CD4-positive, alpha-beta T cell (primary cell): ENCODE measurements at regions not wholly inside any gene's neighbourhood (a gene's known extent, or its start where the extent isn't known, plus 50 kb on each side); places are given as distances from the start of the nearest gene placed in this dataset.
A peak's percentile ranks its signal among the peaks of the same experiment; 100 is the strongest.

Source experiments
- ATAC-seq: fragments of 200-7000 bp; cut with Tn5 transposase; one replicate; pipeline ENCODE4 v1.10.0; 2022; ENCODE audit warnings: mild to moderate bottlenecking; ENCODE audit not compliant: poor library complexity
- CTCF ChIA-PET: fragments of 350-600 bp; sonication (Branson Sonifier 250); formaldehyde crosslinking; loops from one replicate; lab custom pipeline; 2021; ENCODE audit warnings: antibody characterized with exemption, inconsistent platforms; lab: Charles Lee
- POLR2A ChIA-PET: fragments of 350-600 bp; sonication (Branson Sonifier 250); formaldehyde crosslinking; loops from one replicate; lab custom pipeline; 2021; ENCODE audit warnings: antibody characterized with exemption, inconsistent platforms; lab: Charles Lee
- DNase-seq, 14 experiments: peaks; one replicate each; pipeline ENCODE4 v3.0.0-alpha.2; 2013 to 2020; ENCODE audit warnings: mixed read lengths in 2 of 14
- H3K27ac ChIP-seq, 2 donors: one replicate each; pipeline versions ENCODE4 v1.5.1 to v1.7.0; 2013; ENCODE audit warnings: low read length in 2 of 2, low read depth in 1 of 2, mild to moderate bottlenecking in 1 of 2
- H3K27me3 ChIP-seq, 2 experiments: 1 replicate in 1 of 2; 2 replicates in 1 of 2; pipeline versions ENCODE4 v1.6.1 to v1.7.0; 2013; ENCODE audit warnings: low read length in 2 of 2, control low read depth in 1 of 2, mild to moderate bottlenecking in 1 of 2, moderate library complexity in 1 of 2; ENCODE audit not compliant: insufficient read depth in 2 of 2, control insufficient read depth in 1 of 2
- H3K36me3 ChIP-seq: one replicate; pipeline ENCODE4 v1.6.1; 2013; ENCODE audit warnings: low read length, control low read depth; ENCODE audit not compliant: insufficient read depth
- H3K4me1 ChIP-seq: one replicate; pipeline ENCODE4 v1.6.1; 2013; ENCODE audit warnings: low read length, control low read depth; ENCODE audit not compliant: insufficient read depth
- H3K4me3 ChIP-seq: one replicate; pipeline ENCODE4 v1.5.1; 2013; ENCODE audit warnings: mild to moderate bottlenecking, low read length, moderate library complexity
- H3K9me3 ChIP-seq, 2 experiments: 1 replicate in 1 of 2; 2 replicates in 1 of 2; pipeline versions ENCODE4 v1.6.1 to v1.7.0; 2013; ENCODE audit warnings: low read length in 2 of 2, mild to moderate bottlenecking in 2 of 2, control low read depth in 1 of 2, moderate library complexity in 1 of 2; ENCODE audit not compliant: control insufficient read depth in 1 of 2, insufficient read depth in 1 of 2
- H3K27ac Mint-ChIP-seq: one replicate; pipeline ENCODE4 v1.8.0; 2020; ENCODE audit warnings: mixed read lengths
- H3K27me3 Mint-ChIP-seq: one replicate; pipeline ENCODE4 v1.8.0; 2021; ENCODE audit warnings: mixed read lengths
- H3K36me3 Mint-ChIP-seq: one replicate; pipeline ENCODE4 v1.8.0; 2021; ENCODE audit warnings: low read depth, mixed read lengths
- H3K4me1 Mint-ChIP-seq: one replicate; pipeline ENCODE4 v1.8.0; 2021; ENCODE audit warnings: low read depth, mixed read lengths
- H3K4me3 Mint-ChIP-seq: one replicate; pipeline ENCODE4 v1.8.0; 2020; ENCODE audit warnings: mild to moderate bottlenecking, mixed read lengths
- H3K9me3 Mint-ChIP-seq: one replicate; pipeline ENCODE4 v1.8.0; 2020; ENCODE audit warnings: mixed read lengths
- intact Hi-C, 2 experiments: fragments of 100-400 bp; cut with DNase I in 1 of 2; cut with micrococcal nuclease in 1 of 2; formaldehyde crosslinking; loops; one replicate each; pipeline versions ENCODE4 v1.15.1 to v1.9.0; 2023 to 2025; cut with DNase I, micrococcal nuclease
- TF ChIP-seq, protein P1 (sequence below): fragments of 200-600 bp; IDR thresholded peaks from one replicate; pipeline ENCODE4 v1.8.0; 2022; ENCODE audit warnings: antibody characterized with exemption, mild to moderate bottlenecking

DNA sequence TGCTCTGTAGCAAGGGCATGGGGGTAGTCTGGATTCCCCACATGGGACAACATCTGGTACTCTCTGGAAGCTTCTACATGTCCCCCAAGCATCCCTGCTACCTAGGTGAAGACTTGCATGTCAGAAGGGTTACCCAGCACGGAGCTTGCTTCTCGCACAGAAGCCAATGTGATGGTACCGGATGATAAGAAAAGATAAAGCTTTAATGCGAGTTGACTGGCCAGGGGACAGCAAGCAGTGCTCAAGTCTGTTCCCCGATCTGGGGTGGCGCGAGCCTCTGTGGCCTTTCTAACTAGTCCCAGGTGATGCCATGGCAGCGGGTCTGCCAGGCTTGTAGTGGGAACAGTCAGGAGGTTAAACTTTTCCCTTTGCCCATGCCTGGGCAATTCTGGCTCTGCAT is 70.0 kb upstream of the TIAM2 start:
- no peak for ATAC-seq
- Histone ChIP-seq H3K4me1 (no peaks in the 10 kb centered on the region), H3K27ac (no peak overlapping the region), H3K36me3 (no peaks in the 10 kb centered on the region), H3K4me3 (no peak overlapping the region), H3K9me3 (no peaks in the 10 kb centered on the region), H3K27me3 (no peaks in the 10 kb centered on the region)
- ChIA-PET POLR2A (no interaction called here), CTCF (no interaction called here)
- H3K27ac Mint-ChIP-seq = no peak overlapping the region
- no peak for DNase-seq
- H3K4me1 Mint-ChIP-seq = peaks cover 21% of the 10 kb centered on the region
- H3K9me3 Mint-ChIP-seq = no peaks in the 10 kb centered on the region
- H3K27me3 Mint-ChIP-seq = no peaks in the 10 kb centered on the region
- H3K4me3 Mint-ChIP-seq = no peak overlapping the region
- intact Hi-C loops = loop anchor here in 1 of 2 experiments (10.0 kb wide), 1 partner anchor 250 kb away; no protein-coding TSS in a partner anchor
- TF ChIP-seq, protein P1, sequence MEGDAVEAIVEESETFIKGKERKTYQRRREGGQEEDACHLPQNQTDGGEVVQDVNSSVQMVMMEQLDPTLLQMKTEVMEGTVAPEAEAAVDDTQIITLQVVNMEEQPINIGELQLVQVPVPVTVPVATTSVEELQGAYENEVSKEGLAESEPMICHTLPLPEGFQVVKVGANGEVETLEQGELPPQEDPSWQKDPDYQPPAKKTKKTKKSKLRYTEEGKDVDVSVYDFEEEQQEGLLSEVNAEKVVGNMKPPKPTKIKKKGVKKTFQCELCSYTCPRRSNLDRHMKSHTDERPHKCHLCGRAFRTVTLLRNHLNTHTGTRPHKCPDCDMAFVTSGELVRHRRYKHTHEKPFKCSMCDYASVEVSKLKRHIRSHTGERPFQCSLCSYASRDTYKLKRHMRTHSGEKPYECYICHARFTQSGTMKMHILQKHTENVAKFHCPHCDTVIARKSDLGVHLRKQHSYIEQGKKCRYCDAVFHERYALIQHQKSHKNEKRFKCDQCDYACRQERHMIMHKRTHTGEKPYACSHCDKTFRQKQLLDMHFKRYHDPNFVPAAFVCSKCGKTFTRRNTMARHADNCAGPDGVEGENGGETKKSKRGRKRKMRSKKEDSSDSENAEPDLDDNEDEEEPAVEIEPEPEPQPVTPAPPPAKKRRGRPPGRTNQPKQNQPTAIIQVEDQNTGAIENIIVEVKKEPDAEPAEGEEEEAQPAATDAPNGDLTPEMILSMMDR = no peak
- no peaks in the 10 kb centered on the region for H3K36me3 Mint-ChIP-seq

DNA sequence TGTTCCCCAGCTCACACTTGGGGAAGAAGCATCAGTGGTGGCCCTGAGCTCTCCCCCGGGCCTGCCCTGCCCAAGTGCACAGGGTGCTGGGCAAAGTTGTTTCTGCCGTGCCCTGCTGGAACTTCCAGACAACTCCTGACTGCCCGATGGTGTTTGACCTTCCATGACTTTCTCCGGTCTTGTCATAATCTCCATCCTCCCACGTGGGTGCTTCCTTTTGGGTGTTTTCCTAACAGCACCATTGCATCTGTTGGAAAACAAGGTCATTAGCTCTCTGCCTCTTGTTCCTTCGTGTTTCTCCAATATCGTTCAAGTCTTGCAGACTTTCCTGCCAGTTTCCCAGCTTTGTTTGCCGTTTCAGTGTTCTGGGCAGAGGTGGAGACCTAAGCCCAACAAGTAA is 68.7 kb upstream of the TIAM2 start:
- no peaks in the 10 kb centered on the region for H3K27me3 Mint-ChIP-seq
- Histone ChIP-seq H3K27me3 (no peaks in the 10 kb centered on the region), H3K36me3 (no peaks in the 10 kb centered on the region), H3K4me3 (no peak overlapping the region), H3K9me3 (no peaks in the 10 kb centered on the region), H3K27ac (no peak overlapping the region), H3K4me1 (no peaks in the 10 kb centered on the region)
- peaks cover 16% of the 10 kb centered on the region for H3K4me1 Mint-ChIP-seq
- ChIA-PET POLR2A (no interaction called here), CTCF (no interaction called here)
- no peaks in the 10 kb centered on the region for H3K36me3 Mint-ChIP-seq
- no peak overlapping the region for H3K4me3 Mint-ChIP-seq
- ATAC-seq = no peak
- H3K9me3 Mint-ChIP-seq = no peaks in the 10 kb centered on the region
- intact Hi-C loops = loop anchor here in 1 of 2 experiments (10.0 kb wide), 1 partner anchor 252 kb away; no protein-coding TSS in a partner anchor
- DNase-seq = no peak
- no peak overlapping the region for H3K27ac Mint-ChIP-seq
- TF ChIP-seq, protein P1 = no peak

DNA sequence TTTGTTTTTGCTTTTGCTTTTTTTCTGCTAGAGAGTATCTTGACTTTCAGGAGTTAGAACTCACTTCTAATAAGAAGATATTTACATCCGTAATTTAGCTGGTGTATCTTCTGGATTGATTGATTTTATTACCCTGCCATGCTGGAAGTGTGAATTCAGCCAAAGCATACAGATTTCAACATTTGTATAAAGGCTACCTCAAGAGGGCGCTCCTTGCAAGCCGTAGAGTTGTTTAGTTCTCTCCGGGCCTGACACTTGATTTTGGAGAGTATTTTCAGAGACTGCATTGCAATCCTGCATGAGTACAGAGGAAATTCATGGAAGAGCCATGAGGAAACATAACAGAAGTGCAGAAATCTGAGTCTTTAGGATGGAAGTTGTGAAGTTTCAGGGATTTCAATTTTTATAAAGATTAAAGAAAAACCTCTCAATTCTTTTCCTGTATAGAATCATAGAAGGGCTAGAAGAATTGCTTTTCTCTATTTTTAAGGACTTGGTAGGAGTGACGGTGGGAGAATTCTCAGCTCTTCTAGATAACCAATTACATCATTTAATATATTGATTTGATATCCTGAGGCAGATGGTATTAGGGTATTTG is 66.7 kb upstream of the TIAM2 start:
- no peaks in the 10 kb centered on the region for H3K27me3 ChIP-seq
- intact Hi-C loops = loop anchor here (1.0 to 10.0 kb wide), 3 partner anchors 246 to 388 kb away; no protein-coding TSS in a partner anchor
- DNase-seq (peak; percentile 16 to 74 (median 44)), ATAC-seq (peak; percentile 49)
- H3K4me3 Mint-ChIP-seq = no peak overlapping the region
- TF ChIP-seq, protein P1 = peak; percentile 76
- H3K4me1 ChIP-seq = no peaks in the 10 kb centered on the region
- H3K27ac Mint-ChIP-seq = no peak overlapping the region
- no peaks in the 10 kb centered on the region for H3K9me3 Mint-ChIP-seq
- H3K36me3 ChIP-seq = no peaks in the 10 kb centered on the region
- no peak overlapping the region for H3K4me3 ChIP-seq
- POLR2A ChIA-PET = no interaction called here
- CTCF ChIA-PET = interaction anchor here (0.5 to 2.4 kb wide), 7 partner anchors 9 to 358 kb away, joined by 3 to 7 read pairs (median 4); no protein-coding TSS in a partner anchor
- no peaks in the 10 kb centered on the region for H3K9me3 ChIP-seq
- H3K27me3 Mint-ChIP-seq = no peaks in the 10 kb centered on the region
- no peaks in the 10 kb centered on the region for H3K36me3 Mint-ChIP-seq
- no peak overlapping the region for H3K27ac ChIP-seq
- H3K4me1 Mint-ChIP-seq = peaks cover 8% of the 10 kb centered on the region
